IPS-18a (cell line): ENCODE measurements at regions not wholly inside any gene's neighbourhood (a gene's known extent, or its start where the extent isn't known, plus 50 kb on each side); places are given as distances from the start of the nearest gene placed in this dataset.

Experiments used
- H3K27ac ChIP-seq: one replicate; pipeline ENCODE4 v1.5.1; 2013; ENCODE audit warnings: low read length
- H3K27me3 ChIP-seq: one replicate; pipeline ENCODE4 v1.6.1; 2013; ENCODE audit warnings: mild to moderate bottlenecking, low read length; ENCODE audit not compliant: control insufficient read depth, insufficient read depth
- H3K36me3 ChIP-seq: one replicate; pipeline ENCODE4 v1.6.1; 2013; ENCODE audit warnings: low read depth, low read length; ENCODE audit not compliant: control insufficient read depth
- H3K4me1 ChIP-seq: one replicate; pipeline ENCODE4 v1.6.1; 2013; ENCODE audit warnings: low read depth, low read length; ENCODE audit not compliant: control insufficient read depth
- H3K4me3 ChIP-seq: one replicate; pipeline ENCODE4 v1.5.1; 2013; ENCODE audit warnings: low read length
- H3K9ac ChIP-seq: one replicate; pipeline ENCODE4 v1.6.1; 2013; ENCODE audit warnings: mild to moderate bottlenecking, low read length, moderate library complexity
- H3K9me3 ChIP-seq: one replicate; pipeline ENCODE4 v1.6.1; 2013; ENCODE audit warnings: low read depth, low read length; ENCODE audit not compliant: control insufficient read depth

DNA sequence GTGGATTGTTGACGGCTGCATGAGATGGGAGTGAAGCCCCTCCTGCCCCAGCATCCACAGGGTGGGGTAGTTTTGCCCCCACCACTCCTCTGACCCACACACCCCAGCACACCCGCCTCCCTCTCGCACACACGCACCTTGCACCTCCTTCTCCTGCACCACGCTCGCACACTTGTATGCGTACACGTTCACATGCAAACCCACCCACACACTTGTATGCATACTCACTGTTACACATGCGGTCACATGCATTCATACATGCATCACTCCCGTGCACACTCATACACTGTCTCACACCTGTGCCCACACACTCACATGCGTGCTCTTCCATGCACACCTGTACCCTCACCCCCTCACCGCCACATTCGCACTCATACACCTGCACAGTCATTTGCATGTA, 70.5 kb upstream of the CIBAR2 start:
- H3K27ac ChIP-seq, result no peak overlapping the region
- H3K36me3 ChIP-seq, result no peaks in the 10 kb centered on the region
- no peaks in the 10 kb centered on the region for H3K27me3 ChIP-seq
- H3K4me3 ChIP-seq, result no peak overlapping the region
- H3K9me3 ChIP-seq, result peaks cover 5% of the 10 kb centered on the region
- H3K4me1 ChIP-seq, result no peaks in the 10 kb centered on the region
- H3K9ac ChIP-seq, result no peak overlapping the region

DNA sequence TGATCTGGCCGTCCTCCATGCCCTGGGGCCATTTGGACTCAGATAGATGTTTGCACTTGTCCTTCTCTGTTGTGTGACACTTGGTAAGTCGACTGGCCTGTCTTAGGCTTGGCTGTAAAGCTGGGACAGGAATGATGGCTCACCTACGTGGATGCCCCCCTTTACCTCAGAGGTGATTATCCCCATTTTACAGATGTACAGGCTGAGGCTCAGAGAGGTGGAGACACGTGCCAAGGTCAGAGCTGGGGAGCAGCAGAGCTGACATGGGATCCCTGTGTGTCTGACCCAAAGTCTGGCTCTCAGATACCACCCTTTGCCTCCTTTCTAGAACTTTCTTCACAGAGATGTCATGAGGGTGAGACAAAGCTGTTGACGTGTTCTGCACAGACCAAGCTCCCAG, 71.3 kb upstream of the CIBAR2 start:
- no peak overlapping the region for H3K9ac ChIP-seq
- no peaks in the 10 kb centered on the region for H3K27me3 ChIP-seq
- H3K27ac ChIP-seq, result no peak overlapping the region
- H3K9me3 ChIP-seq, result peaks cover 5% of the 10 kb centered on the region
- H3K4me3 ChIP-seq, result no peak overlapping the region
- H3K36me3 ChIP-seq, result no peaks in the 10 kb centered on the region
- no peaks in the 10 kb centered on the region for H3K4me1 ChIP-seq

DNA sequence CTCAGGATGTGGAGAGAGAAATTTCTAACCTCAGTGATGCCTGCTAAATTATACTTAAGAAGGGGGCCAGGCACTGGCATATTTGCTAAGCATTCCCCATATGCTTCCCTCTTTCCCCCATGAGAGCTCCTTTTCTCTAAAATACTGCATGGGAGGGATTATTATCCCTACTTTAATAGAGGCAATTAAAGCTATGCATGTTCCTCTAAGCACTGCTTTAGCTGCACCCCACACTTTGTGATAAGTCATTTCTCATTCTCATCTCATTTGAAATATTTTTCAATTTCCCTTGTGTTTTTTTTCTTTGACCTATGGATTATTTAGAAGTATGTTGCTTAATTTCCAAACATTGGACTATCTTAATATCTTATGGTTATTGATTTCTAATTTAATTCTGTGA, 72.1 kb upstream of the CIBAR2 start:
- Histone ChIP-seq H3K27ac (no peak overlapping the region), H3K9me3 (peaks cover 5% of the 10 kb centered on the region), H3K4me1 (no peaks in the 10 kb centered on the region), H3K4me3 (no peak overlapping the region), H3K27me3 (no peaks in the 10 kb centered on the region), H3K36me3 (no peaks in the 10 kb centered on the region), H3K9ac (no peak overlapping the region)

DNA sequence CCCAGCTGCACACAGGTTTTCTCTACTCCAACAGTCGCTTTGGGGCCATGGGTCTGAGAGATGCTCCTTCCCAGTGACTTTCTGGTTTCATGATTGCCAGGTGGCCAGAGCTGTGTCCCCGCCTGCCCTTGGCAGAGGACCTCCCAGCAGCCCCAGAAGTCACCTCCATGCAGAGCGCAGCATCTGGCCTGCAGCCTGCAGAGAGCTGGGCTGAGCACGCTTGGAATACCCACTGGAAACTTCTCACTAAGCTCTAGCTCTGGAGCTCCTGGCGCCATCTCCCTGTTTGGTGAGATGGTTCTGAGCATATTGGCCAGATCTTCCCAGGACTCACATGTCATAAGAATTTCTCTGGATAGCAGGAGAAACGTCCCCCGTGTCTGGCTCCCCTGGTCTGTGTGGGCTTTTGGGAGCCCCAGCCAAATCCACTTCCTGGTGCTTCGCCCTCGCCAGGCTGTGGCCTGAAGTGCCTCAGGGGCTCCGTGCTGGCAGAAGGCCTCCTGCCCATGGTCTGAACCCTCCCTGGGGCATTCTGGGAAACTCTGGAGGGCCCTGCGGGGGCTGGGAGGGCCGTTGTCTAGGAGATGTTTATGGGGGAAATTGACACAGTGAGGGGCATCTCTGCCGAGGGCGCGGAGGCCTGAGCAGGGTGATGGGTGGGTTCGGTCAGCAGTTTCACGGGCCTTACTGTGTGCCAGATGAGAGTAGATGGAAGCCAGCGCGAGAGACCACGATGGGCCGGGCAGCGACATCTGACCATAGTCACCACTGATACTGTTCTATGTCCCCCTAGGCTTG, 73.2 kb upstream of the CIBAR2 start:
- H3K4me1 ChIP-seq, result no peaks in the 10 kb centered on the region

DNA sequence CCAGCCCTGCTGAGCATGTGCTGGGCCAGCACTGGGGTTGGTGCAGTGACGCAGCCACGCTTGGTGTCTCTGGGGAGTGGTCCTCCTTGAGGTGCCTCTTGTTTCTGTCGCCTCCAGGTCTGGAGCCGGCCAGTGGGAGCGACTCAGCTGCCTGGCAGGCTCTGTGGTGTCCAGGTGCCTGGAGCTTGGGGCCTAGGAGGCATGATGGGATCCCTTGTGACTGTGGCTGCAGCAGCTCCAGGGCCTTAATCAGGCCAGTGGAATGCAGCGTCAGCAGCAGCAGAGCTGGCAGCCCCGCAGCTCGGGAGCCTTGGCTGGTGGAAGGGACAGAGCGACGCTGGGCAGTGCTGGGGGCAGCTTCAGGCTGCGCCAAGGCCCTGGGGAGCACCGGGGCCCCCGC, 74.7 kb upstream of the CIBAR2 start:
- Histone ChIP-seq H3K27me3 (no peaks in the 10 kb centered on the region), H3K4me1 (no peaks in the 10 kb centered on the region), H3K9ac (no peak overlapping the region), H3K9me3 (peaks cover 5% of the 10 kb centered on the region), H3K4me3 (no peak overlapping the region), H3K36me3 (no peaks in the 10 kb centered on the region), H3K27ac (no peak overlapping the region)

More for the DNA sequence above, 73.2 kb upstream of the CIBAR2 start:
- peaks cover 5% of the 10 kb centered on the region for H3K9me3 ChIP-seq
- H3K36me3 ChIP-seq, result no peaks in the 10 kb centered on the region
- no peak overlapping the region for H3K9ac ChIP-seq
- no peak overlapping the region for H3K4me3 ChIP-seq
- H3K27me3 ChIP-seq, result no peaks in the 10 kb centered on the region
- H3K27ac ChIP-seq, result no peak overlapping the region

DNA sequence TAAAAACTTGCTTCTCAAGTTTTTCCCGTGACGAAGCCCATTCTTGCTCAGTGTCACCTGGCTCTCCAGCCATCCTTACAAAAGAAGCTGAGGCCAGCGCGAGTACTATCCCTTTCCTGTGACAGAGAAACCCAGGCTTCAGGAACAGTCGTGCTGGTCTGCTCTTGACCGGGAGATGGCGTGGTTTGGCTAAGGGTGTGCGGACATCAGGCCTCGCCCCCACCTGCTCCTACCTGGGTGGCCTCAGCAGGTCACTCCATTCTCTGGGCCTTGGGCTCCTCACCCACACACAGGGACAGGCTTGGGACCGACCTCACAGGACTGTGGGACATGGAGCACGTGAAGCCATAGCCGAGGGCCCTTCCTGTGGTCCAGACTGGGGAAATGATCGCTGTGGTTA, 75.2 kb upstream of the CIBAR2 start:
- no peak overlapping the region for H3K9ac ChIP-seq
- no peaks in the 10 kb centered on the region for H3K27me3 ChIP-seq
- no peak overlapping the region for H3K4me3 ChIP-seq
- peaks cover 5% of the 10 kb centered on the region for H3K9me3 ChIP-seq
- no peaks in the 10 kb centered on the region for H3K4me1 ChIP-seq
- H3K27ac ChIP-seq, result no peak overlapping the region
- H3K36me3 ChIP-seq, result no peaks in the 10 kb centered on the region

DNA sequence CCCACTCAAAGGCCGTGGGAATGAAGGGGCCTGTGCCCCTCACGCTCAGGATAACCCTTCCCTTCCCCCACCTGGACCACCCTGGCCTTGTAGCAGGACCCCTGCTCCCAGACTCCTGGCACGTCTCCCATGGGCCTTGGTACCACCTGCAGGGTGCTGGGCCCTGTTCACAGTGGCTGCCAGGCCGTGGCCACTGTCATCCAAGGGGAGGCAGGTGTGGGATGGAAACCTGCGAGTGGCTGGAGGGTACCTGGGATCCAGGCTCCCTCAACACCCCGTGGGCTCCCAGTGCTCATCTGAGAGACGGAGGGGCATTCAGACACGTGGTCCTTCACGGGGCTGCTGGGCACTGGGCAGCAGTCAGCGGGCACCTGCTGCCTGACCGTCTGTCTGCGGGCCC, 75.6 kb upstream of the CIBAR2 start:
- Histone ChIP-seq H3K4me3 (no peak overlapping the region), H3K36me3 (no peaks in the 10 kb centered on the region), H3K27me3 (no peaks in the 10 kb centered on the region), H3K4me1 (no peaks in the 10 kb centered on the region), H3K9me3 (peaks cover 5% of the 10 kb centered on the region), H3K9ac (no peak overlapping the region), H3K27ac (no peak overlapping the region)

DNA sequence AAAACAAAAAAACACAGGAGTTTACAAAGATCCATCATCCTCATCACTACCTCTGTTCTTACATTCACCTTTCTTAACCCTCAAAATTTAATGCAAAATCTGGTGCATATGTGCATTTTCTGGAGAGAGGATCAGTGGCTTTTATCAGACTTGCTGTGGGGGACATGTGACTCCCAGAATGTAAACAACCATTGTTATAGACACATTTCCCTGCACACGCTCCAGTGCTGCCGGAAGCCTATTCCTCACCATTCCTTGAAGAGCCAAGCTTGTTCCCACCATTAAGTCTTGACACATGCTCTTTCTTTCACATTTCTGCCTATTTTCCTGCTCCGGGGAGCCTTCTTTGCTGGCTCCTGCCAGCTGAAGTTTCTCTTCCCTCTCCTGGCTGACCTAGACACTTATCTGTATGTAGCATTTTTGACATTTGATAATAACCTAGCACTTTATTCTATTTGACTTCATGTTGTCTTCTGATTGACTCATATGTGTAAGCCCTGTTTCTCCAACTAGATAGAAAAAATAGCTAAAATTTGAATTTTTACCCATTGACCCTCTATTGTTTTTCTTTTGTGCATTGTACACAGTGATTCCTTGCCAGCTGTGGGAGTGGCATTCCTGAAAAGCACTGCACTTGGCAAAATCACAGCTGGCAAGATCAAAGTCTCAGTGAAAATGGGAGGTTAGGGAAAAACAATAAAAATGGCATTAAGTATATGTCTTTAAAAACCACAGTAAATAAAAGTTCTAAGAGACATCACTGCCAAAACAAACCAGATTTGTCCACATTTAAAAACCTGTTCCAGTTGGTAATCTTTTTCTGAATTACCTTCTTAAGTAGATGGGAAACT, 76.8 kb upstream of the CIBAR2 start:
- Histone ChIP-seq H3K9me3 (peaks cover 3% of the 10 kb centered on the region), H3K27me3 (no peaks in the 10 kb centered on the region), H3K9ac (no peak overlapping the region), H3K4me1 (no peaks in the 10 kb centered on the region), H3K27ac (no peak overlapping the region), H3K36me3 (no peaks in the 10 kb centered on the region), H3K4me3 (no peak overlapping the region)

DNA sequence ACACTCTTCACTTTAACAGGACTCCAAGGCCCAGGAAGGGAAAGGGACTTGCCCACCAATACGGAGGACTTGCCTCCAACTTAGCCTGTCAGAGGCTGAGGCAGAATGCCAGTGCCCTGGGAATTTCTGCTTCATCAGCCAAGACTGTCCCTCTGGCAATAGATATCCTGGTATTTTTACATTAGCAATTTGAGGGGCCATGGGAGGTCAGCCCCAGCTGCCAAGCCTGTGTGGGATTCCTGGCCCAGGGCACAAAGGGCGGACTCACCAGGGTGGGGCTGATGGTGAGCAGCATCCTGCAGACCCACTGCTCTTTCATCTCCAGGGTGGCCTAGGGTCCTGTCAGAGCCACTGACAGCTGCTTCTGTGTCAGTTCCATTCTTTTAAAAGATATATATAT, 78.3 kb upstream of the CIBAR2 start:
- H3K27me3 ChIP-seq, result no peaks in the 10 kb centered on the region
- H3K27ac ChIP-seq, result no peak overlapping the region
- H3K9me3 ChIP-seq, result no peaks in the 10 kb centered on the region

DNA sequence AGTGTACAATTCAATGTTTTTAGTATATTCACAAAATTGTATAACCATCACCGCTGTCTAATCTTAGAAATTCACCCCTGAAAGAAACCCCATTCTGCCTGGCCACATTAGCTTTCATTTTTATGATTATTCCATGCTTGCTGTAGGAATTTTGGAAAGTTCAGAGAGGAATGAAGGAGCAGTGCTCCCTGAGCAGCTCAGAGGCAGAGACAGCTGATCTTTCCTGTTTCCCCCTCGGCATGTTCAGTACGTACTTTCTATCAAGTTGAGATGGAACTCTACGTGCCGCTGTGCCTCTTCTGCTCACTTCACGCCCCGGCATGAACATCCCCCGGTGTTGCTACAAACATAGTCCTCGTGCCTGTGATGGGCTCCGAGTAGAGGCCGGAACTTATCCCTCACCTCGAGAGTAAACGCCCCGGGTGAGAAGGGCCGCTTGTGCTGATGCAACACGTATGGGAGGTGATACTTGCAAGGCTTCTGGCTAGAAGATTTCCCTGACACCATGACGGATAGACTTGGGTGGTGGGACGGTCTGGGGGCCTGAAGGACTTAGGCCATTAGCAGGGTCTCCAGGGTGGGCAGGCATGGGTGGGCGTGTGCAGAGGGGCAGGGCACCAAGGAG, 79.2 kb upstream of the CIBAR2 start:
- H3K9ac ChIP-seq, result no peak overlapping the region
- H3K4me1 ChIP-seq, result no peaks in the 10 kb centered on the region
- no peaks in the 10 kb centered on the region for H3K36me3 ChIP-seq
- H3K9me3 ChIP-seq, result no peaks in the 10 kb centered on the region
- no peak overlapping the region for H3K27ac ChIP-seq
- no peak overlapping the region for H3K4me3 ChIP-seq
- H3K27me3 ChIP-seq, result no peaks in the 10 kb centered on the region

More for the DNA sequence above, 78.3 kb upstream of the CIBAR2 start:
- Histone ChIP-seq H3K36me3 (no peaks in the 10 kb centered on the region), H3K9ac (no peak overlapping the region), H3K4me3 (no peak overlapping the region), H3K4me1 (no peaks in the 10 kb centered on the region)

DNA sequence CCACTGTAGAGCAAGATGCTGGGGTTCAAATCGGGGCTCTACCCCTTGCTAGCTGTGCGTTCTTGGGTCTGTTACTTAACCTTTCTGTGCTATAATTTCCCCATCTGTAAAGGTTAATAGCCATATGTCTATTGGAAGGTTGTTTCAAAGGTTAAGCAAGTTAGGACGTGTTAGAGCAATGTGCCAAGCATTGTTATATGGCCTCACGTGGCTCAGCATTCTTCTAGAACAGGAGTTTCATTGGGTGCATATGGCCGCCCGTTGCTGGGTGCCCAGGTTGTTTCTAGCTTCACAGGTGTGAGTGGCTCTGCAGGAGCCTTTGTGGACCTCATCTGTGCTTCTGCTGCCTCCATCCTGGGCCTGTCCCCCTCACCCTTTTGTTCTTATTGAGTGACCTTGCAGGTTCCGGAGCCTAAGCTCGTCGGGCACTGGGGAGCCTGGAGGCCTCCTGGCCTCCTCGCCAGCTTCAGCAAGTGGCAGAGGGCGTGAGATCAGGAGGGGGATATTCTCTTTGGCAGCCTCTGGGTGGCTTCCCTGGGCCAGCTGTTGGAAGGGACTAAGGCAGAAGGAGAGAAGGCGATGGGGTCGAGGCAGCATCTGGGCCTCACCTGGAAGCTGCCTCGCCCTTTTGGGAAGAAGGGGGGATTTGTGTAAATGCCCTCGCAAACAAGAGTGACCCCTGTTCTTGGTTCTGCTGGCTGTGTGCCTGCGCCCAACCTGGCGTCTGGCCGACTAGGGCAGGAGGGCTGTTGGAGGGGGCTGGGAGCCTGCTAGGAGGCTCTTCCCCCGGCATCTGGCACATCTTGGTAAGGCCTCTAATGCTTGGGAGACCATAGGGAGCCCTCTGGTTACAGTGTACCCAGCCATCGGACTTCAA, 80.2 kb upstream of the CIBAR2 start:
- Histone ChIP-seq H3K36me3 (no peaks in the 10 kb centered on the region), H3K4me1 (no peaks in the 10 kb centered on the region), H3K27me3 (no peaks in the 10 kb centered on the region), H3K27ac (no peak overlapping the region), H3K9ac (no peak overlapping the region), H3K9me3 (no peaks in the 10 kb centered on the region), H3K4me3 (no peak overlapping the region)
